PFSK-1 (cell line): ENCODE measurements at regions not wholly inside any gene's neighbourhood (a gene's known extent, or its start where the extent isn't known, plus 50 kb on each side); places are given as distances from the start of the nearest gene placed in this dataset.

ENCODE experiments used
- TAF1 ChIP-seq: IDR thresholded peaks from 2 replicates; pipeline ENCODE4 v1.6.1; 2012; ENCODE audit warnings: low read length, control low read depth, borderline replicate concordance; ENCODE audit not compliant: insufficient read depth
- TF ChIP-seq, protein P1 (sequence below), 2 experiments: IDR thresholded peaks; 2 replicates each; pipeline versions ENCODE4 v1.6.1 to v1.8.0; 2011 to 2012; ENCODE audit warnings: low read depth in 2 of 2, low read length in 2 of 2, control low read depth in 1 of 2, inconsistent platforms in 1 of 2, mild to moderate bottlenecking in 1 of 2, moderate library complexity in 1 of 2; ENCODE audit not compliant: insufficient read depth in 1 of 2

DNA sequence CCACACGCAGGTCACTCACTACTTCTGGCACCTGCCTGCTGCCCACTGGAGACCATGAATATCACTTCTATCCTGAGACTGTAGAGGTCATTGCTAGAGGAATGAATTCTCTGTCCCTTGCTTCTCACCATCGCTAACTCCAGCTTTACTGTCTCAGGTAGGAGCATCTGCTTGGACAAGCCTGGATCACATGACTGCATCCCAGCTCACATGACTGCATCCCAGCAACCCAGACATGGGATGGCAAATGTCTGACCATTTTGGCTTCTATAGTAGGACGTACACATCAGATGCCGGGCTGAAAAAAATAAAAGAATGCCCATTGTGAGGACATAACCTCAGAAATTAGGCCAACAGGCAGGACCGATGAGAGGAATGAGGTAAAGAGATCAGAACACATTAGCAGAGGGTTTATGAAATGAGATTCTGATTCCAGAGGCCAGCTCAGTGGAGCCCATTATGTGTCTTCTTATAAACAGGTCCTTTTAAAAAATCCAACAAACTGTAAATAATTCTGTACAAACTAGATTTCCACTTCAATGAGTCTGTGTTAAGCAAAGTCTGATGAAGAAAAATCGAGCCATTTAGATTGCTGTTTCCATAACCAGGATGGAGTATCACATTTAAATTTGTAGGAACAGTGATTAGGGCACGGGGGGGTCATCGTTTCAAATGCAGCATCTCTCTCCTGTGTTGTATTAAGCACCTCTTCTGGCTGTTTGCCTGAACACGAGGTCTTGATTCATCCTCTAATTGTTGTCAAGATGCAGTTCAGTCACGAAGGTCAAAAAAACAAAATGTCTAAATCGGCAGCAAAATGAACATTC, 126.7 kb downstream of the MTHFS start:
- TF ChIP-seq, protein P1, sequence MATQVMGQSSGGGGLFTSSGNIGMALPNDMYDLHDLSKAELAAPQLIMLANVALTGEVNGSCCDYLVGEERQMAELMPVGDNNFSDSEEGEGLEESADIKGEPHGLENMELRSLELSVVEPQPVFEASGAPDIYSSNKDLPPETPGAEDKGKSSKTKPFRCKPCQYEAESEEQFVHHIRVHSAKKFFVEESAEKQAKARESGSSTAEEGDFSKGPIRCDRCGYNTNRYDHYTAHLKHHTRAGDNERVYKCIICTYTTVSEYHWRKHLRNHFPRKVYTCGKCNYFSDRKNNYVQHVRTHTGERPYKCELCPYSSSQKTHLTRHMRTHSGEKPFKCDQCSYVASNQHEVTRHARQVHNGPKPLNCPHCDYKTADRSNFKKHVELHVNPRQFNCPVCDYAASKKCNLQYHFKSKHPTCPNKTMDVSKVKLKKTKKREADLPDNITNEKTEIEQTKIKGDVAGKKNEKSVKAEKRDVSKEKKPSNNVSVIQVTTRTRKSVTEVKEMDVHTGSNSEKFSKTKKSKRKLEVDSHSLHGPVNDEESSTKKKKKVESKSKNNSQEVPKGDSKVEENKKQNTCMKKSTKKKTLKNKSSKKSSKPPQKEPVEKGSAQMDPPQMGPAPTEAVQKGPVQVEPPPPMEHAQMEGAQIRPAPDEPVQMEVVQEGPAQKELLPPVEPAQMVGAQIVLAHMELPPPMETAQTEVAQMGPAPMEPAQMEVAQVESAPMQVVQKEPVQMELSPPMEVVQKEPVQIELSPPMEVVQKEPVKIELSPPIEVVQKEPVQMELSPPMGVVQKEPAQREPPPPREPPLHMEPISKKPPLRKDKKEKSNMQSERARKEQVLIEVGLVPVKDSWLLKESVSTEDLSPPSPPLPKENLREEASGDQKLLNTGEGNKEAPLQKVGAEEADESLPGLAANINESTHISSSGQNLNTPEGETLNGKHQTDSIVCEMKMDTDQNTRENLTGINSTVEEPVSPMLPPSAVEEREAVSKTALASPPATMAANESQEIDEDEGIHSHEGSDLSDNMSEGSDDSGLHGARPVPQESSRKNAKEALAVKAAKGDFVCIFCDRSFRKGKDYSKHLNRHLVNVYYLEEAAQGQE (IDR thresholded peaks at IDR 0.05; ENCODE audit: insufficient read depth in 1 of 2, low read depth in 2 of 2, low read length in 2 of 2): no peak
- no peak for TF ChIP-seq TAF1
